RPMI7951 (cell line): ENCODE measurements at regions not wholly inside any gene's neighbourhood (a gene's known extent, or its start where the extent isn't known, plus 50 kb on each side); places are given as distances from the start of the nearest gene placed in this dataset.

ENCODE experiments used
- DNase-seq: peaks from one replicate; pipeline ENCODE4 v3.0.0-alpha.2; 2012; ENCODE audit warnings: low read depth

DNA sequence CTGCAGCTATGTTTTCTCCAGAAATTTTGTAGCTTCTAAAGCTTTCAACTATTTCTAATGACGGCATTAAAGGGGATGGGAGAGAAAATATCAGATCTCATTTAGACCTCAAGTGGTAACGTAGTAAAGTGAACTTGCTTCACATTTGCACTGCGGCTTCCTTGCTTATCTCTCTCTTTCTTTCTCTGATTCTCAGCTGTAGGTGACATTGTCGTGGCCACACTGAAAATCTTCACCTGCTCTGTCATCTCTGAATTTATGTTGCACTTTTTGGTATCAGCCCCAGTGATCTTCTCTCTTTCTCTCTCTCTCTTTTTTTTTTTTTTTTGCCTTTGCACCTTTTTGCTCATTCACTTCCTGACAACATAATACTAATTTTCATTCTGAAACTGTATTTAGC, 254.1 kb upstream of the SATB1 start:
- DNase-seq = no peak

DNA sequence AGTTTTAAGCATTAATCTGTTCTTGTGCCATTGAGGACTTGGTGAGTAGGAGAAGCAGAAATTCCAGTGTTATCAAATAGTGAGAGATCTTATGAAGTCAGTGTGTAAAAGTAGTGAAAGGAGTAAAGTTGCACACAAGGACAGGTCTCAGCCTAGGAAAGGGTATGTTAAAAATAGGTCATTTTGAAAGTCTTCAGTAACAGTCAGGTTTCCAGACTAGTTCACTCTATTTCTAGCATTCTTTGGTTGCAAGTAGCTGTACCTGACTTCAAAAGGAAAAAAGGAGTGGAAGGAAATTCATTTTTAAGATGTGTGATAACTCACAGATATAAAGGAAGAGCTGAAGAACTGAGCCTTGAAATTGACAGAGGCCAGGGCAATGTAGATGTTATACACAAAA, 250.1 kb upstream of the SATB1 start:
- no peak for DNase-seq

DNA sequence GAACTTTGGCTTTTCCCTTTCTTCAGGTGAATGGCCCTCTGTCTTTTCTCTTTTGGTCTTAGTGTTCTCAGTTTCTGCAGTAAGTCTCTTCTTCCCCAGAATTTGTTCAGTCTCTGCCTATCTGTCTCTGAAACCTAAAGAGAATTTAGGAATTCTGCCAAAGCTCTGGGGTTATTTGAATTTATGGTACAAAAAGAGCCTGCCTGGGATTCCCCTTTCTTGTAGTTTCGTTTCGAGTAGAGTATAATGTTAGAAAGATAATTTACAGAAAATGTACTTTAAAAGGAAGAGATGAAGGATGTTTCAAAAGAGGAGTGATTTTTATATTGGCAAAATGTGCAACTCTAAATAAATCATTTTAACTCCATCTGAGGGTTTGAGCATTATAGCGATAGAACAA, 247.4 kb upstream of the SATB1 start:
- no peak for DNase-seq

DNA sequence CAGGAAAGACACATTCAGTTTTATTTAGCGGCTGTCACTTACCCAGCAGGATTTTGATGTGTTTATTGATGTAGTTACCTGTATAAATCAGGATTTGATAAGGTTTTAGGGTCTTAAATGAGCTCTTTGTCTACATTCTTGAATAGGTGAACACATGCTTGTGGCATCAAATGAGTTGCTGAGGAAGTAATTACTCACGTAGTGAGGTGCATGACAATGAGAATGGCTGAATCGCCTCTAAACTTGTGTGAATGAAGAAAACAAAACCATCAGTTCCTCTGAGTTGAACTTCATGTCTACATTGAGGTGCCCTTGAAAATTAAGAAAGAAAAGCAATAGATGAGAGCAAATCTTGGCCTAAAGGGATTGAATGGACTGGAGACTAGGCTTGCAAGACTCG, 245.6 kb upstream of the SATB1 start:
- DNase-seq = no peak

DNA sequence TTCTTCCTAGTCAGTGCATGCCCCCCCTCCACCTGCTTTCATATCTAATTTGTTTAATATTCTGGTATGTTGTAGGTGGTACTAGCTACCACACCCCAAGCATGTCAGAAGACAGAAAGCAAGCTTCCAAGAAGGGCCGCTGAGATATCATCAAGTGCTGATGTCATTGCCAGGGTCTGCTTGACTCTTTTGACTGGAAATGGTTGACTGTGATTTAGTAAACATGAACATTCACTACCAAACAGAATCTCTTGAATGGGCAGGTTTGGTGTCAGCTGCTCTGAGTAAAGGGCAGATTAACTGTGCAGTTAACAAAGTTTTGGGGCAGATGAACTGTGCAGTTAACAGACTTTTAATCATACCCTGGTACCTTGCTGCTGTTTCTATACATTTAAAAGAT, 244.2 kb upstream of the SATB1 start:
- no peak for DNase-seq

DNA sequence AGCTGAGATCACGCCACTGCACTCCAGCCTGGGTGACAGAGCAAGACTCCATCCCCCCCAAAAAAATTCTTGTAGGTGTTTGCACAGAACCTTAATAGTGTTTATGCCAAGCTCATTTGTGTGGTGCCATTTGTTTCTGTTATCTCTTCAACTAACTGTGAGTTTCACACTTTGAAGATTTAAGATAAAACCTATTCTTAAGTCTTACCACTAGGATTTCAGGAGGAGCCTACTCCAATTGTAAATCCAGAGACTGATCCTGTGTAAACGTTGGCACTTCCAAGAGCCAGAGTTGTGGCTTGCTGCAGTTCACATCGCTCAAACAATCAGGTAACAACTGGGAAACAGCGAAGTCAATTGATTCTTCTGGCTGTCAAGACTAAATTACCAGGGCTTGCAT, 242.4 kb upstream of the SATB1 start:
- DNase-seq = no peak

DNA sequence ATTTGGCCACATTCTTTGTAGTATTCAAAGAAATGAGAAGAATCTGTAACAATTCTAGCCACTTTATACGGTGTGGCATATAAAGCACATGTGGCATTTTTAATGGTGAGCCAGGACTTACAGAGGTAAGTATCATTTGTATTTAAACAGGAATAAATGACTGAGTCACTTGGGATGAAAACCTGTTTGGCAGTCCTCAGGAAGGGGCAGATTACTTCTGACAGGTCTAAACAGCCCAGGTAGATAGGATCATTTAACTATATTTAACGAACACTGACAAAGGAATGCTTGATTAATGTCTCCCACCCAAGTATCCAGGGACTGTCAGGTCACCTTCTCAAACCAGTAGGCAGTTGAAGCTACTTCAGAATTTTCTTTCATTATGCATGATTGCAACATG, 241.5 kb upstream of the SATB1 start:
- no peak for DNase-seq

DNA sequence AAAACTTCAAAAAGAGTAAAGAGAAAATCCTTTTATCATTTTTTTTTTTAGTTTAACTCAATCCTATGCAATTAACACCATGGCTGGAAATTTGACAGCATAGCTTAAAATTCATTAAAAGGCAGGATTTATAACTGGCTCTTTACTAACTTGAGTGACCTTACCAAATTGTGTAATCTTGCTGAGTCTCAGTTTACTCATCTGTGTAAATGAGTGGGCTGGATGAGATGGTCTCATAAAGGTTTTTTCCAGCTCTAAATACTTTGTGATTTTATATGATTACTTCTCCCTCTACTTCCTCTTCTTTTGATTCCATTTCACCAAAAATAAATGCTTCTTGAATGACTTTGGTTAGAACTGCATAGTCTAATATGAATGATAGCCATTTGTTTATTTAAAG, 234.9 kb upstream of the SATB1 start:
- no peak for DNase-seq

DNA sequence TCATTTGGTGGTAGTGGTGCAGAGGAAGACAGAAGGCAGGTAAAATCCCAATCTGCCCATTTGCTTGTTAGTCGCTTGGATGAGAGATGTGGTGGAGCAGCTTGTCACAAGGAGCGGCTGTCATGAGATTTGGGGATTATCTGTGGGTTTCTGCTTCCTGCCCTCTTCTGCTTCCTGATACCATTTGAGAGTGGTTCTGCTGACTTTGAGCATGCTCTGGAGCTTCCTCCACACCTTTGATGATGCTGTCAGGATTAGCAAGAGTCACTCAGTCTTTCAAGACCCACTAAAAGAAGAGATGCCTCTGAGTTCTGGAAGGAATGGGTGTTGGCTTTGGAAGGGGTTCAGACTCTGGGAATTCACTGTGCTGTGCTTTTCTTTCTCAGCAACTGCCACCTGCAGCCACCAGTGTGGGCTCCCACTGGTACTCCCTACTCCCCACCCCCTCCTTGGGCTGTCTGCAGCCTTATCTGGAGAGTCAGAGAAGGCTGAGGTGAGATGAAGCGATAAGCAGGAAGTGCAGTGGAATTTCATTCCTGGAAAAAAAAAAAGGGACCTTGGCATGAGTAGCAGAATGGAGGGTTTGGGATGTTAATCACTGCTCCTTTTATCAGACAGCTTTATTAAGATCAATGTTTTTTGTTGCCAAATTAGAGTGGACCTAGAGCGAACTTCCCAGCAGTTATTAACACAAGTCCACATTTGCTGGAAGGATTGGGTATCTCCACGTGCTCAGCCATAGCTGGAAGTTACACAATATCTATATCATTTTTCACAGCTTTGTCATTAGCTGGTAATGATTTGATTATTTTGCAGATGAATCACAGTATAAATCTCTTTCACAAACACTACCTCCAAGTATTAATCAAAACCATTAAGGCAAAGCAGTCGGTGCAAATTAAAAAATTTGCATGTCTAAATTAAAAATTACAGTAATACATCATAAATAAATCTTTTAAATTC, 233.0 kb upstream of the SATB1 start:
- DNase-seq = no peak

DNA sequence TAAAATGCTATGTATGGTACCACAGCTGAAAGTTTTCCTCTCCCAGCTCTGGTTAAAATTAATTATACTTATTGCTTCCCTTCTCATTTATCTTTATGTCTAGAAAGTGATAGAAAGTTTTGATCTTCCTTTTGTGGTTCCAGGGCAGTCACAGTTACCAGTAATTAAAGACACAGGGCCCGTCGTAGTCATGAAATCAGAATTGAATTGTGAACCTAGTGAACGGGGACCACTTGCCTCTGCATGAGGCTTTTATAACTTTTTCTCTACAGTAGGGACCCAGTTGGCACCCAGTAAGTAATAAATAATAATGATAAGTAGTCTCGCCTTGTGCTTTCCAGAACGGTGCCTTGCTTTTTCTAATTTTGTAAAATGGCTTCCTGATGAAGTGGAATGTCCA, 231.7 kb upstream of the SATB1 start:
- DNase-seq = no peak

DNA sequence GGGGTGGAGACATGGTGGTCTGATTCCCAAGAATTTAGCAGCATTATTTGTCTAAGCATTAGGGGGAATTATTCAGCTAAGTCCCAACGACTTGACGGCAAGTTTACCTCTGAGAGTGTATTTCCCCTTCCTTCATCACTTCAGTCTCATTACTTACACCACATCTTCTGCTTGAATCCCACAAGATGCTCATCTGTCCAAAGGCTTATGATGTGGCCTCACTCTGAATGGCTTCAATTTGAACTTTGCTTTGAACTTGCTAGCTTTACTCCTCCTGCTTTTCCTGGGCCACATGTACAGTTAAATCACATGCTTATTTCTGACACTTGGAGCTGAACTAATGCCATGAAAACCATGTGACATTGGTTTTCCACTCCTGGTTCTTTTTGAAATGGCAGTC, 231.3 kb upstream of the SATB1 start:
- DNase-seq = no peak

DNA sequence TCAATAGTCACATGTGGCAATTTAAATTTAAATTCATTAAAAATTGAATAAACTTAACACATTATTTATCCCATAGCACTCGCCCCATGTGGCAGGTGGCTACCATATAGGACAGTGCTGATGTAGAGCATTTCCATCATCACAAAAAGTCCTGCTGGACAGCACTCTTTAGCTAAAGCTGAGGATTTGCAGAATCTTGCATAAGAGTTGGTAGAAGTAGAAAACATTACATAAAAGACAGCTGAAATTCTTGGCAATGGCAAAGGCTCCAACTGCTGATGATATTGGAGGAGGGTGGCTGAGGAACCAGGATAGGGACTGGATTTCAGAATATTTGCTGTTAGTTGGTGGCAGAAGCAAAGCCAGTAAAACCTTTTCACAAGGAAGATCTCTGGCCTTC, 230.7 kb upstream of the SATB1 start:
- no peak for DNase-seq

DNA sequence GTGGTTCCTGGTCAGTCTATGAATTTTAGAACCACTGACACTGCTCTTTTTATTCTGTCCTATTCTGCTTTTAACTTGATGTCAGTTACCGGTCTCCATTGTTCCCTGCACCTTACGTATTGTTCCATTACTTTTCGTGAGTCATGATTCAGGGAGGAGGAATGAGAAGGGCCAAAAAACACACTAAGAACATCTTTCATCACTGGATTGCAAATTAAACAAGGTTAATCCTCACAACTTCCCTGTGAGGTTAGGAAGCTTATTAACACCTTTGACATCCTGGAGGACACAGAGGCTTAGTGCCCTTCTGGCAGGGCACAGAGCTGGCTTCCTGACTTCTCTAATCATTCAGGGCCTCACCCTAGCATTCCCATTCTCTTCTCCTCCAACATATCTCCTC, 227.6 kb upstream of the SATB1 start:
- DNase-seq = no peak

DNA sequence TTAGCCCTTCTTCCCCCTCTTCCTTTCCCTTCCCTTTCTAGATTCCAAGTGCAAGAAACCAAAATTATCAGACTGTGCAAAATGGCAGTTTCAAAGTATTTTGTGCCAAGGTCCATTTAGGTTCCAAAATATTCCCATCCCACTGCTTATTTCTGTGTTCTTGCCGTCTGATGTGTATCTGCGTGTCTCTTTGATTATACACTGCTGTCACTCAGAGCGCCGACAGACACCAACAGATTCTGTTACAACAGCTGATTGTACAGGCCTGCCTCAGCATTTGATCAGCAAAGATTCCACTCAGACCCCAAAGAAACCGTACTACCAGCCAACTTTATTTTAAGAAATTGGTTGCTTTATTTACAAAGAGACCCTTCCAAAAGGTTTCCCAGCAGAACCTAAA, 225.6 kb upstream of the SATB1 start:
- no peak for DNase-seq

DNA sequence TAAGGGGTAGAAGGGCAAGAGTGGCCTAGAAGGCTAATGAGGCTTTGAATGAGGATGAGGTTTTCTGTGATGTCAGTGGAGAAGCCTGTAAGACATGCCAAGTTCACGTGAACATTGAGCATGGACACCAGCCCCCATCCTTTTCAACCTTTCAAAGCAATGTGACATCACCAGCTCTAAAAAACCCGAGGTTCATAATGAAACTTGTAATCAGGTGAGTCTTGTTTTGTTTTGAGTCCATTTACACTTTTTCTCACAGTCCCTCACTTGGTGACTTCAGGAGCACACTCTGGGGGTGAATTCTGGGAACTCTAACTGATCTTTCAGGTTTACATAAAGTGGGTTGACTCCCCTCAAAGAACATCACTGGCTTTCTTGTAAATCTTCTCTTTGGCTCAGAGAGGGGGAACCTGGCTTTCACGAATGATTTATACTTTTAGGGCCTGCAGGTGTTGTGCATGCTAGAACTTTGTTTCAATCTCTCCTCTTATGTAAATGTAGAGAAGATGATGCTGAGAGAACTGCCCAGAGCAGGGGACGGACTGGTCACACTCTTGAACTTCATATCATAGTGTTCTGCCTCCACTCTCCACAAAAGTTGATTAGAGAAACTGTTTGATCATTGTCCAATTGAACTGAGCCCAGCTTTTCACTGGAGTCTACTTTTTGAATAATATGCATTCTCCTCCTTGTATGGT, 224.7 kb upstream of the SATB1 start:
- no peak for DNase-seq

DNA sequence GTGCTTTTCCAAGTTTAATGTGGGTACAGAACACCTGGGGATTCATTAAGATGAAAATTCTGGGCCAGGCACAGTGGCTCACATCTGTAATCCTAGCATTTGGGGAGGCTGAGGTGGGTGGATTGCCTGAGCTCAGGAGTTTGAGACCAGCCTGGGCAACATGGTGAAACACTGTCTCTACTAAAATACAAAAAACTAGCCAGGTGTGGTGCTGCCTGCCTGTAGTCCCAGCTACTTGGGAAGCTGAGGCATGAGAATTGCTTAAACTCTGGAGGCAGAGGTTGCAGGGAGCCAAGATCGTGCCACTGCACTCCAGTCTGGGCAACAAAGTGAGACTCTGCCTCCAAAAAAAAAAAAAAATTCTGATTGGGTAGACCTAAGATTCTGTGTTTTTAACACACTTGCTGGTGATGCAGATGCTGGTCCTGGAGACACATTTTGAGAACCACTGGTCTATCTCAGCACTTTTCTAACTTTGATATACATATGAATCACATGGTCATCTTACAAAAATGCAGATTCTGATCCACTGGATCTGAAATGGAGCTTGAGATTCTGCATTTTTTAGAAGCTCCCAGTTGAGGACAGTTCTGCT, 223.8 kb upstream of the SATB1 start:
- no peak for DNase-seq

DNA sequence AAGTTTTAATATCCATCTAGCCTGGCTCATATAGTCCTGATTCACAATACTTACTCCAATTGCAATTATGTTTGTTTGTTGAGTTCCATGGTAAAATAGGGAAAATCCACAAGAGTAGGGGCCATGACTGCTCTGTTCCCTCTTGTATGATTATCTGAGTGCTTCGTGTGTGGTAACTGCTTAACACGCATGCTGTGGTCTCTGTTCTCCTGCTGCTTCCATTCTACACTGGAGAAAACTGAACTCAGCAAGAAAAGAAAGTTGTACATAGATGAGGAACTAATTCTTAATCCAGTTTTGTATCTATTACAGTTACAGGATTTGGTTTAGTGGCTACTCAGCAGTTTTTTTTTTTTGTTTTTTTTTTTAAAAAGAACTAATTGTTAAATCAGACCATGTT, 223.0 kb upstream of the SATB1 start:
- no peak for DNase-seq

DNA sequence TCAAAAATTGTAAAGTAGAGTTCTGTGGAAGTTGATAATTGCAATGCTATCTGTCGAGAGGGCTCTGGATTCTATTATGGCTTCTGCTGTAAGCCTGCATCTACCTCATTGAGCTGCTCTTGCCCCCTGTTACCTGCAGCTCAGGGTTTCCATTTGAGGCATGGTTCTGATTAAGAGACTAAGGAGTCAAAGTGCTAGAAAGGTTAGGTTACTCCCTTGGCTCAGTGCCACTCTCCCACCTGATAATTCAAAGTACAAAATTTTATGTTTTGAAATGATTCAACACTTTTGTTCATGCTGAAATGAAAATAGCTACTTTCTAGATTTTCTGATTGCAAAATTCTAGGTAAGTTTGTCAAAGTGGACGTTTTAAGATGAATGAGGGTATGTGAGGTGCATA, 220.5 kb upstream of the SATB1 start:
- no peak for DNase-seq

DNA sequence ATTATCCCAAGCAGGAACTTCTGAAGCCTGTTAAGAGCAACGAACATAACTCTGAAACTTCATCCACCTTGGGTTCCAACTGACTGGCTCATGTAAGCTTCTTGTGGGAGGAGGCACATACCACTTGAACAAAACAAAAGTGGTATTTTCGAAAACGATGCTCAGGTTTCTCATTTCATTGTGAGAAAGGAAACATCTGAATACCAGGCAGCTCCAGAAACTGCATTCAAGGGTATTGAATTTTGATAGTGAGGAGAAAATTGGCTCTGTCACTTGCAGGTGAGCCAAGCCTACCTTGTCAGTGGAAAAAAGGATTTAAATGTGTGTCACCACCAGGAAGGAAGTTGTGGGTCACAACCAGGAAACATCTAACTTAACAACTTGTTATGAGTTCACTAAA, 218.1 kb upstream of the SATB1 start:
- no peak for DNase-seq

DNA sequence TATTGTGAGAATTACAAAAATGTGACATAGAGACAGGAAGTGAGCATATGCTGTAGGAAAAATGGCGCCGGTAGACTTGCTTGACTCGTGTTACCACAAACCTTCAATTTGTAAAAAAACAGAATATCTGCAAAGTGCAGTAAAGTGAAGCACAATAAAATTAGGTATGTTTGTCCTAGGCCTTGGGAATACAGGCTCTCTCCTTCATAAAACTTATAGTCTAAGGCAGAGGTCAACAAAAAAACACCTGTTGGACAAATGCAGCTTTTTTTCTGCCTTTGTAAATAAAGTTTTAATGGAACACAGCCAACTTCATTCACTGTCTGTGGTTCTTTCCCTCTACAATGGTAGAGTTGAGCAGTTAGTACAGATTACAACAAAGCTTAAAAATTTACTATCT, 216.8 kb upstream of the SATB1 start:
- DNase-seq = no peak

DNA sequence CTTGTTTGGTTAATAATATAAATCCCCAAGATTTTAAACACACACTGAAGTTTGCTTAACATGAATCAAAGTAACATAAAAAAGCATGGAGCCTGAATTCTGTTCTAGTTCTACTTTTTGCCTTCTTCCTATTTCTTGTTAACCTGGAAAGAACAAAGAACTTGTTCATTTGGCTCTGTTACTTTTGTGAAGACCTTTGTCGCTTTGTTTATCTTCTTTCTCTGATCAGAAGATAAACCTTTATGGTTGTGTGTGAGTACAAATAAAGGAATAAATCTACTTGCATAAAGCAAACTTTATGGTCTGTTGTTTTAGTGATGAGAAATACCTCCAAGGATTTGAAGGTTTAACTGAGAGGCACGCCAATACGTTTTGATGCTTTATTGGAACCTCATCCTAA, 210.1 kb upstream of the SATB1 start:
- DNase-seq = no peak

DNA sequence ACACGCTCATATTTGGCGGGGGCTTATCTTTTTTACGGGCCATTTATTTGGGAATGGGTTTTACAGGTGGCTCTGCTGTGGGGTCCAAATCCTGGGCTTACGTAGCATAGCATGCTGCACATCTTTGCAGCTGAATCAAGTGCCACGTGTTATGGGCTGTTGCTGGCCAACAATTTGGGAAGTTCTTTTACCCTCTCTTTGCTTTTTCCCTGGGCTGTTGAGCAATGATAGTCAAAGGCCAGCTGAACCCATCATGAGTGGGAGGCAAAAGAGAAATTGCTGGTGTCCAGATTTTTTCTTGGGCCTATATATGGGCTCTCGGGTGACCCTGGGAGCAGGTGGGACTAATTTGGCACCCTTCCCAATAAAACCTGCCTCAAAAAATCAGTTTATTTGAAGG, 209.3 kb upstream of the SATB1 start:
- DNase-seq = no peak

DNA sequence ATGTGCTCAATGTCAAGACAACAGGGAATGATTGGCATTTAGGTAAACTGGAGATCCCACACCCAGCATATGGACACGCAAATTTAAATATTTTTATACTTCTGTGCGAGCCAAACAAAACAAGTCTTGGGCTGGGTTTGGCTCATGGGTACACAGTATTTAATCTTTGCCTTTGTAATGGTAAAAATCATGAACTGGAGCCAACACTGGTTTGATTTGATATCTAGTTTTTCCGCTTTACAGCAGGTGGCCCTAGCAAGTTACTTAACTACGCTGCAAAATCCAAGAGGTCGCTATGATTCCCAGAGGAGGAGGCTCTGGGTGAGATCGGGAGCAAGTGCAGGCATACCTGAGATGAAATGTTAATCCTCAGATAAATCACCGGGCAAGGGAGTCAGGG, 207.9 kb upstream of the SATB1 start:
- DNase-seq = no peak
